Amygdala (tissue), 56 donors: ENCODE measurements at regions not wholly inside any gene's neighbourhood (a gene's known extent, or its start where the extent isn't known, plus 50 kb on each side); places are given as distances from the start of the nearest gene placed in this dataset.
"Not testable (repeated sequence)": the region's sequence is repeated elsewhere in the genome, so short reads cannot be mapped to it uniquely, and the experiment has no call there.

ENCODE experiments used
- DNase-seq, 56 donors: peaks; one replicate each; lab custom pipeline; 2025; lab: John Stamatoyannopoulos, UW

GRCh38 chr14:55803873-55804553 lies 224.0 kb downstream of the KTN1 start:
- DNase-seq: no peak

- no peak for DNase-seq
Observed at GRCh38 chr14:55805250-55805649, 225.2 kb downstream of the KTN1 start.

DNA sequence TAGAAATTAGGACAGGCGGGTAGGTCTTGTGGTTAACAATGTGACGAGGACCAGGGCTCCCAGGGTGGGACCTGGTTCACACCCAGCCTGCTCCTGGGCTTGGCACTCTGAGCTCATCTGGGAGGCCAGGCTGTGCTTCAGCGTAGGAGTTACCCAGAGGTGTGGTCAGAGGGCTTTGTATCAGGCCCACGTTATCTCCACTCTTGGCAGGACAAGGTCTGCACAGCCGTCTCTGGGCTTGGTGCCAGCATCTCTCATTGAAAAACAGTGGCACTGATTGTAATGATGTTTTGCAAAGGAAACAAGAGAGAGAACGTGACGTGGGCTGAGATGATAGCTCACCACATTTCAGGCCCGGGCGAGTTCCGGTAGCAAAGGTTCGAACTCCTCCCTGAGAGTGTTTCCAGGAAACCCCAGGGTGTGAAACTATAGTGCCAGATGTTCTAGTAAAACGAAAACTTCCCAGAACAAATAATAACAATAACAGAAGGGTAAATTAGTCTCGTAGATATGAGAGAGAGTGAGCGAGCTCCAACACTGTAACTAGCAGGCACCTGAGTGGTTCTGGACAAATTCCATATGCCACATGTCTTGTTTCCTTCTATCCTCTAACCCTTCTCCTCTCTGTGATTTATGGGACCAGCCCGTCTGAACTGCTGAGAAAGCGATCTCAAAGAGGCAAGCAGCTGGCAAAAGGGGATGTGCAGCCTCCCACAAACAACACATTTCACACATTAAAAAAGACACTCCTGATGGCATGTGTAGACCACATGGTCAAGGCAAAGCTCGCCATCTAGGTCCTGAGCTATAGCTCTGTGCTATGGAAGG lies 227.3 kb downstream of the KTN1 start:
- peak in 14 of 56 donors; percentile 1 to 59 (median 7) for DNase-seq

- no peak for DNase-seq
Observed at GRCh38 chr14:55807881-55808379, 227.9 kb downstream of the KTN1 start.

- DNase-seq: no peak
Observed at GRCh38 chr14:55813630-55814029, 233.6 kb downstream of the KTN1 start.

DNA sequence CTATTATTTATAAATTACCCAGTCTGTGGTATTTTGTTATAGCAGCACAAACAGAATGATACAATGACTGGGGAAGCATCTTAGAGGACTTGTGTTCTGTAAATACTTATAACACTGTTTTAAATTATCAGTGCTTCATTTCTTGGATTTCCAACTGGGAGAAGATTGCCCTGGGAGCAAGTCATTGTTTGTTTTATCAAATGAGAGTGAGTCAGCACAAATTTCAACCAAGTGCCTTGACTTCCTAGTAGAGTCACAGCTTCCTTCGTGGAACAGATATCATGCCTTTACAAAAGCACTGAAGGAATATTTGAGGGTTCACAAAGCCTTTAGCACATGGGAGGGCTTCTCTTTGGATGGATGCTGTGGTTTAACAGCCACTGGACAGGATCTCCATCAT lies 234.1 kb downstream of the KTN1 start:
- DNase-seq: no peak

GRCh38 chr14:55814873-55815272 lies 234.9 kb downstream of the KTN1 start:
- DNase-seq: peak in 1 of 56 donors; percentile 1

DNA sequence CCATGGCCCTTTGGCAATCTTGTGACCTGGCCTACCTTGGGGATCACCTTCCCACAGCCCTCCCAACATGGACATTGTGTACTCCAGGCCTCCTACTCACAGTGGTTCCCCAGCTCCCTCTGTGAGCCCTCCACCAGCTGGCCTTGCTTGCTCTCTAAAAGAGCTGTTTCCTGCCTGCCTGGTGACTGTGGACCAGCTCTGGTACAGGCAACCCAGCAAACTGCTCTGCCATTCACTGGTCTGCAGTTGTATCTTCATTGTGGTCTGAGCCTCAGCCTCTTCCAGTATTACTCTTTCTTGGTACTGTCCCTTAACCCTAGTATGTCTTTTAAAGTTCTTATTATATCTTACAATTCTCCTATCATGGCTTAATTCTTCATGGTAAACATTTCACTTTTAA lies 236.2 kb downstream of the KTN1 start:
- no peak for DNase-seq

- DNase-seq: peak in 1 of 56 donors; percentile 8
Observed at GRCh38 chr14:55819610-55820304, 239.8 kb downstream of the KTN1 start.

DNA sequence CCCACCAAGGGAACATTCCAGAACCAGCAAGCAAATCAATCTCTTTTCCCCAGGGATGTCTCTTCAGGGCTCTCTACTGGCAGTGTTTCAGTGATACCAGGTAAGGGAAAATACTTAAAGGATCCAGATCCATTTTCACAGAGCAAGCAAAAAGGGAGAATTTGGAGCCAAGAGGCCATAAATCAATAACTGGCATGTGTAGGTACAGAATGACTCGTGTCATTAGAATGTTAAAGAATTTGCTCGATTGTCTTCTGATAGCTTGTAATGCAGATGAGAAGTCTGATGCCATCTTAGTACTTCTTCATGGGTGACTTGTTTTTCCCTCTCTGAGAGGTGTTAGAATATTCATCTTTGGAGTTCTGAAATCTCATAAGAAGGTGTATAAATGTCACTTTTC lies 242.9 kb downstream of the KTN1 start:
- no peak for DNase-seq

- DNase-seq: no peak
Observed at GRCh38 chr14:55832122-55832911, 252.3 kb downstream of the KTN1 start.

GRCh38 chr14:55832974-55833373 lies 253.0 kb downstream of the KTN1 start:
- DNase-seq: no peak

GRCh38 chr14:55834390-55834789 lies 254.4 kb downstream of the KTN1 start:
- no peak for DNase-seq

GRCh38 chr14:55835985-55836384 lies 256.0 kb downstream of the KTN1 start:
- DNase-seq: no peak

DNA sequence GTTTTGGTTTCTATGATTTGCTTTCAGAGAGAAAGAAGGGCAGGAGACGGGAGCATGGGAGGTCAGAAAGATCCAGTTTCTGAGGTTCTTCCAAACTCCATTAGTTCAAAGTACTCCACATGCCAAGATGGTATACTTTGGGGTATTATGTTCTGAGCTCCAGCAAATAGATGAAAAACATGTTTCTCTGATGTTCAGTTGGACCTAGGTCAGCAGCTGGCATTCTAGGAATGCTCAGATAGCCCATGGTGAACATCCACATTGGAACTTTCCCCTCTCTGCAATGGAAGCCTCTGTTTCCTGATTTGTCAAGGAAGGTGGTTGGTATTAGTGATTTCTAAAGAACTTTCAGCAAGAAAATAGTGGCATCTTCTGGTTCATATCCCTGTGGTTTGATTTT lies 257.5 kb downstream of the KTN1 start:
- no peak for DNase-seq

GRCh38 chr14:55838529-55839052 lies 258.6 kb downstream of the KTN1 start:
- DNase-seq: no peak

GRCh38 chr14:55839301-55839947 lies 259.4 kb downstream of the KTN1 start:
- DNase-seq: not testable (repeated sequence)

GRCh38 chr14:55840821-55841220 lies 260.8 kb downstream of the KTN1 start:
- no peak for DNase-seq

DNA sequence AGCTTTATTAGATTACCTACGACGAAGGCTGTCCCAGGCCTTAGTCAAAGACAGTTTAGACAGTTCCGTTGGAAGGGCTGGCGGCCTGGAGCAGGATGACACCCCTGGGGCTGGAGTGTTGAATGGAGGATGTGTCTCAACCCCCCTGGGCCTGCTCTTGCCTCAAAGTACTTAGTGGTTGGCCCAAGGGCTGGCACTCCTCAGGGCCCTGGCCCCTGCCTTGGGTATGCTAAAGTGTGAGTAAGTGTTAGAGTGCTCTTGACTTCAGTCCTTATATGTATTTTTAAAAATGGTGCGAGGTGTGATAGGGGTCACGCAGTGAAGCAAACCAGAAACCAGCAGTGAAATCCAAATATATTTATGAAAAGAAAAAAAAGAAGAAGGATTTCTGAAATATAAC lies 261.6 kb downstream of the KTN1 start:
- DNase-seq: no peak
